ENCODE measurements at regions not wholly inside any gene's neighbourhood (a gene's known extent, or its start where the extent isn't known, plus 50 kb on each side); places are given as distances from the start of the nearest gene placed in this dataset.

- in situ Hi-C loops (cut with HindIII; ENCODE audit: low pct_unique_long_range_greater_than_20kb, low sequenced_read_pairs): no loop called here
- DNase-seq (ENCODE audit: low read depth in 1 of 2, low spot score in 1 of 2): no peak
- no peak for TF ChIP-seq JUND (IDR thresholded peaks at IDR 0.05; ENCODE audit: low read depth)
Measured at GRCh38 chr1:30331415-30332065, 391.8 kb downstream of the MATN1 start.

GRCh38 chr1:30330644-30331043 is 392.7 kb downstream of the MATN1 start:
- in situ Hi-C loops (cut with HindIII; ENCODE audit: low pct_unique_long_range_greater_than_20kb, low sequenced_read_pairs): no loop called here
- no peak for DNase-seq (ENCODE audit: low read depth in 1 of 2, low spot score in 1 of 2)

GRCh38 chr1:30329802-30330557 is 393.4 kb downstream of the MATN1 start:
- DNase-seq (ENCODE audit: low read depth in 1 of 2, low spot score in 1 of 2): no peak
- no peak for TF ChIP-seq JUND (IDR thresholded peaks at IDR 0.05; ENCODE audit: low read depth)
- in situ Hi-C loops (cut with HindIII; ENCODE audit: low pct_unique_long_range_greater_than_20kb, low sequenced_read_pairs): no loop called here

More at GRCh38 chr1:30330644-30331043, 392.7 kb downstream of the MATN1 start:
- no peak for TF ChIP-seq JUND (IDR thresholded peaks at IDR 0.05; ENCODE audit: low read depth)

GRCh38 chr1:30329263-30329753 is 394.1 kb downstream of the MATN1 start:
- in situ Hi-C loops (cut with HindIII; ENCODE audit: low pct_unique_long_range_greater_than_20kb, low sequenced_read_pairs): no loop called here

GRCh38 chr1:30328401-30329262 is 394.8 kb downstream of the MATN1 start:
- in situ Hi-C loops (cut with HindIII; ENCODE audit: low pct_unique_long_range_greater_than_20kb, low sequenced_read_pairs): no loop called here
- no peak for TF ChIP-seq JUND (IDR thresholded peaks at IDR 0.05; ENCODE audit: low read depth)
- DNase-seq (ENCODE audit: low read depth in 1 of 2, low spot score in 1 of 2): no peak

More at GRCh38 chr1:30329263-30329753, 394.1 kb downstream of the MATN1 start:
- no peak for DNase-seq (ENCODE audit: low read depth in 1 of 2, low spot score in 1 of 2)
- TF ChIP-seq JUND (IDR thresholded peaks at IDR 0.05; ENCODE audit: low read depth): no peak

- in situ Hi-C loops (cut with HindIII; ENCODE audit: low pct_unique_long_range_greater_than_20kb, low sequenced_read_pairs): no loop called here
- no peak for TF ChIP-seq JUND (IDR thresholded peaks at IDR 0.05; ENCODE audit: low read depth)
- no peak for DNase-seq (ENCODE audit: low read depth in 1 of 2, low spot score in 1 of 2)
Measured at GRCh38 chr1:30328100-30328370, 395.4 kb downstream of the MATN1 start.

GRCh38 chr1:30327370-30328099 is 395.9 kb downstream of the MATN1 start:
- no peak for DNase-seq (ENCODE audit: low read depth in 1 of 2, low spot score in 1 of 2)
- TF ChIP-seq JUND (IDR thresholded peaks at IDR 0.05; ENCODE audit: low read depth): no peak
- in situ Hi-C loops (cut with HindIII; ENCODE audit: low pct_unique_long_range_greater_than_20kb, low sequenced_read_pairs): no loop called here

- in situ Hi-C loops (cut with HindIII; ENCODE audit: low pct_unique_long_range_greater_than_20kb, low sequenced_read_pairs): no loop called here
- no peak for DNase-seq (ENCODE audit: low read depth in 1 of 2, low spot score in 1 of 2)
- TF ChIP-seq JUND (IDR thresholded peaks at IDR 0.05; ENCODE audit: low read depth): no peak
Measured at GRCh38 chr1:30325999-30326398, 397.4 kb downstream of the MATN1 start.

- no peak for TF ChIP-seq JUND (IDR thresholded peaks at IDR 0.05; ENCODE audit: low read depth)
- in situ Hi-C loops (cut with HindIII; ENCODE audit: low pct_unique_long_range_greater_than_20kb, low sequenced_read_pairs): no loop called here
- DNase-seq (ENCODE audit: low read depth in 1 of 2, low spot score in 1 of 2): no peak
Measured at GRCh38 chr1:30325085-30325935, 398.1 kb downstream of the MATN1 start.

- in situ Hi-C loops (cut with HindIII; ENCODE audit: low pct_unique_long_range_greater_than_20kb, low sequenced_read_pairs): no loop called here
- no peak for TF ChIP-seq JUND (IDR thresholded peaks at IDR 0.05; ENCODE audit: low read depth)
- no peak for DNase-seq (ENCODE audit: low read depth in 1 of 2, low spot score in 1 of 2)
Measured at GRCh38 chr1:30324251-30325084, 398.9 kb downstream of the MATN1 start.

GRCh38 chr1:30323841-30324240 is 399.5 kb downstream of the MATN1 start:
- in situ Hi-C loops (cut with HindIII; ENCODE audit: low pct_unique_long_range_greater_than_20kb, low sequenced_read_pairs): no loop called here
- no peak for TF ChIP-seq JUND (IDR thresholded peaks at IDR 0.05; ENCODE audit: low read depth)
- DNase-seq (ENCODE audit: low read depth in 1 of 2, low spot score in 1 of 2): no peak

Data from T47D (cell line).